DMS53 treated with DMSO at 0.1 percent for 48 hours (cell line): ENCODE measurements at regions not wholly inside any gene's neighbourhood (a gene's known extent, or its start where the extent isn't known, plus 50 kb on each side); places are given as distances from the start of the nearest gene placed in this dataset.

Experiments used
- DNase-seq: peaks from one replicate; lab custom pipeline; 2025; ENCODE audit not compliant: unreplicated experiment; lab: John Stamatoyannopoulos, UW

GRCh38 chr15:100734586-100734985 lies 132.2 kb downstream of the ASB7 start:
- no peak for DNase-seq

- no peak for DNase-seq
These were observed 133.0 kb downstream of the ASB7 start for GRCh38 chr15:100735129-100736053.

- no peak for DNase-seq
These were observed 134.8 kb downstream of the ASB7 start for GRCh38 chr15:100737214-100737613.

- no peak for DNase-seq
These were observed 136.2 kb downstream of the ASB7 start for GRCh38 chr15:100738614-100739013.

GRCh38 chr15:100740138-100740537 lies 137.7 kb downstream of the ASB7 start:
- DNase-seq: no peak

- DNase-seq: no peak
These were observed 128.0 kb upstream of the ALDH1A3 start for GRCh38 chr15:100751585-100751984.

GRCh38 chr15:100753503-100753902 lies 126.1 kb upstream of the ALDH1A3 start:
- DNase-seq: no peak

GRCh38 chr15:100757661-100758060 lies 122.0 kb upstream of the ALDH1A3 start:
- no peak for DNase-seq

- no peak for DNase-seq
These were observed 121.1 kb upstream of the ALDH1A3 start for GRCh38 chr15:100758555-100758954.

GRCh38 chr15:100759106-100759505 lies 120.5 kb upstream of the ALDH1A3 start:
- DNase-seq: no peak

- DNase-seq: peak; percentile 75
These were observed 119.8 kb upstream of the ALDH1A3 start for GRCh38 chr15:100759698-100760356.

- no peak for DNase-seq
These were observed 119.2 kb upstream of the ALDH1A3 start for GRCh38 chr15:100760357-100760903.

- DNase-seq: no peak
These were observed 118.2 kb upstream of the ALDH1A3 start for GRCh38 chr15:100761290-100761935.

GRCh38 chr15:100762289-100762688 lies 117.3 kb upstream of the ALDH1A3 start:
- no peak for DNase-seq

- DNase-seq: no peak
These were observed 116.5 kb upstream of the ALDH1A3 start for GRCh38 chr15:100762913-100763834.

GRCh38 chr15:100763835-100764750 lies 115.5 kb upstream of the ALDH1A3 start:
- DNase-seq: no peak

GRCh38 chr15:100764778-100765466 lies 114.7 kb upstream of the ALDH1A3 start:
- DNase-seq: no peak

- DNase-seq: no peak
These were observed 114.0 kb upstream of the ALDH1A3 start for GRCh38 chr15:100765467-100766241.
